HepG2 (cell line): ENCODE measurements at regions not wholly inside any gene's neighbourhood (a gene's known extent, or its start where the extent isn't known, plus 50 kb on each side); places are given as distances from the start of the nearest gene placed in this dataset.

Source experiments
- BRF2 ChIP-seq: sonication (generic); formaldehyde crosslinking; IDR thresholded peaks from 2 replicates; pipeline ENCODE4 v1.8.1; 2022; ENCODE audit warnings: mild to moderate bottlenecking, missing genetic modification reagents
- FOXP4 ChIP-seq: sonication (generic); formaldehyde crosslinking; IDR thresholded peaks from 2 replicates; pipeline ENCODE4 v1.4.0; 2020; ENCODE audit warnings: missing genetic modification reagents
- MBD4 ChIP-seq: IDR thresholded peaks from 2 replicates; pipeline ENCODE4 v1.6.1; 2012; ENCODE audit warnings: low read length, inconsistent platforms, borderline replicate concordance
- NRL ChIP-seq: sonication (generic); formaldehyde crosslinking; IDR thresholded peaks from 2 replicates; pipeline ENCODE4 v1.5.0; 2020; ENCODE audit warnings: missing genetic modification reagents, mild to moderate bottlenecking, moderate library complexity, borderline replicate concordance
- PRPF4 ChIP-seq: fragments of 200-400 bp; formaldehyde crosslinking; IDR thresholded peaks from 2 replicates; pipeline ENCODE4 v1.6.1; 2016; ENCODE audit warnings: low read length, low read depth; ENCODE audit not compliant: poor library complexity, severe bottlenecking
- RBM39 ChIP-seq: fragments of 200-400 bp; formaldehyde crosslinking; IDR thresholded peaks from one replicate; pipeline ENCODE4 v1.6.1; 2018; ENCODE audit warnings: antibody characterized with exemption, mild to moderate bottlenecking, low read depth, low read length; ENCODE audit not compliant: poor library complexity, severe bottlenecking
- RORA ChIP-seq: sonication (generic); formaldehyde crosslinking; IDR thresholded peaks from 2 replicates; pipeline ENCODE4 v1.5.0; 2020; ENCODE audit warnings: mild to moderate bottlenecking, missing genetic modification reagents, moderate library complexity
- TOE1 ChIP-seq: sonication (generic); formaldehyde crosslinking; IDR thresholded peaks from 2 replicates; pipeline ENCODE4 v1.4.0; 2020; ENCODE audit warnings: mild to moderate bottlenecking, missing genetic modification reagents
- YEATS4 ChIP-seq: sonication (generic); formaldehyde crosslinking; IDR thresholded peaks from 2 replicates; pipeline ENCODE4 v1.4.0; 2020; ENCODE audit warnings: missing genetic modification reagents, borderline replicate concordance
- ZNF142 ChIP-seq: sonication (generic); formaldehyde crosslinking; IDR thresholded peaks from 2 replicates; pipeline ENCODE4 v1.4.0; 2020; ENCODE audit warnings: missing genetic modification reagents
- ZNF598 ChIP-seq: sonication (generic); formaldehyde crosslinking; IDR thresholded peaks from 2 replicates; pipeline ENCODE4 v1.5.1; 2020; ENCODE audit warnings: mild to moderate bottlenecking, missing genetic modification reagents, borderline replicate concordance
- TF ChIP-seq, protein P1 (sequence below): sonication (generic); formaldehyde crosslinking; IDR thresholded peaks from 2 replicates; pipeline ENCODE4 v1.5.0; 2020; ENCODE audit warnings: mild to moderate bottlenecking, low read depth, missing genetic modification reagents, borderline replicate concordance

DNA sequence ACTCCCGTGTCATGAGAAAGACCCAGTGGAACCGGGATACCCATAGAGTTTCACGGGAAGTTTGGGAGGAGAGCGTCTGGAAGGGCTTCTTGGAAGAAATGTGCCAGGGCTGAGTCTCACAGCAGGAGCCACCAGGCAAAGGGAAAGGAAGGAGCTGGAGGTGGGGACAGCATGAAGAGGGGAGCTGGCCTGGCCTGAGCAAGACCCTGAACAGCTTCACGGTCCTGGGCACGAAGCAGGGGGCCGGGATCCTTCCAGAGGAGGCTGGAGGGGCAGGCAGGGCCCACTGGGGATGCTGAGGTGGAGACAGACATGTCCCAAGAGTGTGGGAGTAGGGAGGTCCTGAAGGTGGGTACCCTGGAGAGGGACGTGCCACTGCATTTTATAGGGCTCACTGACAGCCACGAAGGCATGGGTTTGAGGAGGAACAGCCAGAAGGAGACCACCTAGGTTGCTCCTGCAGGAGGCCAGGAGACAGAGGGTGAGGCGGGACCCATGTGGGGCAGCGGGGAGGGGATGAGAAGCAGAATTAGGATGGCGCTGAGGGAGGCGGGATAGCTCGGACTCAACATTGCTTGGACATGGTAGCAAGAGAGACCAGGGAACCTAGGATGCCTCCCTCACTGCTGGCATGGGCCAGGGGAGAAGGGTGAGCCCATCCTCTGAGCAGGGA, 168.1 kb upstream of the ID2 start (continued):
- TF ChIP-seq ZNF142 (no peak), YEATS4 (no peak), RORA (CRISPR knock-in tag) (no peak), MBD4 (no peak), FOXP4 (CRISPR knock-in tag) (no peak), RBM39 (no peak), TOE1 (no peak), NRL (CRISPR knock-in tag) (no peak), PRPF4 (no peak), BRF2 (no peak), ZNF598 (CRISPR knock-in tag) (no peak)
- TF ChIP-seq, protein P1, sequence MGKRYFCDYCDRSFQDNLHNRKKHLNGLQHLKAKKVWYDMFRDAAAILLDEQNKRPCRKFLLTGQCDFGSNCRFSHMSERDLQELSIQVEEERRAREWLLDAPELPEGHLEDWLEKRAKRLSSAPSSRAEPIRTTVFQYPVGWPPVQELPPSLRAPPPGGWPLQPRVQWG (CRISPR knock-in tag) = no peak
